ENCODE measurements at regions not wholly inside any gene's neighbourhood (a gene's known extent, or its start where the extent isn't known, plus 50 kb on each side); places are given as distances from the start of the nearest gene placed in this dataset.

- Histone ChIP-seq H3K27ac (no peak overlapping the region), H3K4me3 (no peak overlapping the region)
- TF ChIP-seq CTCF (IDR thresholded peaks at IDR 0.05) = no peak
- DNase-seq (ENCODE audit: low spot score) = no peak
These were observed 64.0 kb upstream of the SLC14A2 start for GRCh38 chr18:45551142-45551815.

GRCh38 chr18:45553723-45554388, 61.4 kb upstream of the SLC14A2 start:
- no peak overlapping the region for H3K27ac ChIP-seq
- TF ChIP-seq CTCF (IDR thresholded peaks at IDR 0.05) = no peak
- no peak overlapping the region for H3K4me3 ChIP-seq
- peak; percentile 12 for DNase-seq (ENCODE audit: low spot score)

GRCh38 chr18:45554389-45554737, 60.9 kb upstream of the SLC14A2 start:
- TF ChIP-seq CTCF (IDR thresholded peaks at IDR 0.05) = no peak
- Histone ChIP-seq H3K27ac (no peak overlapping the region), H3K4me3 (no peak overlapping the region)
- DNase-seq (ENCODE audit: low spot score) = peak; percentile 29

GRCh38 chr18:45556222-45556621, 59.1 kb upstream of the SLC14A2 start:
- no peak overlapping the region for H3K4me3 ChIP-seq
- no peak for DNase-seq (ENCODE audit: low spot score)
- no peak overlapping the region for H3K27ac ChIP-seq
- no peak for TF ChIP-seq CTCF (IDR thresholded peaks at IDR 0.05)

GRCh38 chr18:45557287-45557686, 58.0 kb upstream of the SLC14A2 start:
- no peak overlapping the region for H3K4me3 ChIP-seq
- no peak overlapping the region for H3K27ac ChIP-seq
- no peak for TF ChIP-seq CTCF (IDR thresholded peaks at IDR 0.05)
- no peak for DNase-seq (ENCODE audit: low spot score)

GRCh38 chr18:45557779-45558178, 57.5 kb upstream of the SLC14A2 start:
- DNase-seq (ENCODE audit: low spot score) = no peak
- Histone ChIP-seq H3K4me3 (no peak overlapping the region), H3K27ac (no peak overlapping the region)
- TF ChIP-seq CTCF (IDR thresholded peaks at IDR 0.05) = no peak

GRCh38 chr18:45559258-45559657, 56.0 kb upstream of the SLC14A2 start:
- H3K27ac ChIP-seq = no peak overlapping the region
- peak; percentile 2 for DNase-seq (ENCODE audit: low spot score)
- TF ChIP-seq CTCF (IDR thresholded peaks at IDR 0.05) = no peak
- H3K4me3 ChIP-seq = no peak overlapping the region
